ENCODE measurements at regions not wholly inside any gene's neighbourhood (a gene's known extent, or its start where the extent isn't known, plus 50 kb on each side); places are given as distances from the start of the nearest gene placed in this dataset.
A peak's percentile ranks its signal among the peaks of the same experiment; 100 is the strongest.

- no peak for TF ChIP-seq CTCF (IDR thresholded peaks at IDR 0.05)
- intact Hi-C loops (cut with DNase I): no loop called here
- no peak for ATAC-seq
- Histone ChIP-seq H3K4me3 (no peak overlapping the region), H3K27me3 (no peaks in the 10 kb centered on the region), H3K36me3 (no peaks in the 10 kb centered on the region), H3K9me3 (no peaks in the 10 kb centered on the region), H3K27ac (no peak overlapping the region), H3K4me1 (no peaks in the 10 kb centered on the region)
- DNase-seq: no peak
These were observed 59.3 kb upstream of the GNG12 start for GRCh38 chr1:67892476-67893125.

DNA sequence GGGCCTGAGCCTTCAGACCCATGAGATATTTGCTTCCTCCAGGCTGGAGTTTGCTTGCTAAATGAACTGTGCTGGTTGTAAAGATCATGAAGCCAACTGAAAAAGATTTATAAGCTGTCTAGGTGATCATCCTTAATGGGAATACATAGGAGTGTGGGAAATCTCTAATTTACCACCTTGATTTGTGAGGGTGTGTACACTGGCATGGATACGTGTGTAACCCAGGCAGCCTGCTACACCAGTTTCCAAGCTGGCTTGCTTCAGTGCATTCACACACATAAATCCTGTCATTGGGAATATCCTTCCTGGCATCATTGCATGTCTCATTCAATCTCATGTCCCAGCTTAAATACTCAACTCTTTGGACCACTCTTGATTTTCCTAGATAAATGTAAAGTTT lies 57.6 kb upstream of the GNG12 start:
- H3K36me3 ChIP-seq: no peaks in the 10 kb centered on the region
- ATAC-seq (no peak), DNase-seq (no peak)
- no peaks in the 10 kb centered on the region for H3K4me1 ChIP-seq
- H3K27me3 ChIP-seq: no peaks in the 10 kb centered on the region
- no peak for TF ChIP-seq CTCF (IDR thresholded peaks at IDR 0.05)
- H3K9me3 ChIP-seq: no peaks in the 10 kb centered on the region
- H3K27ac ChIP-seq: no peak overlapping the region
- intact Hi-C loops (cut with DNase I): no loop called here
- no peak overlapping the region for H3K4me3 ChIP-seq

GRCh38 chr1:67889953-67890567 lies 56.8 kb upstream of the GNG12 start:
- no peaks in the 10 kb centered on the region for H3K9me3 ChIP-seq
- H3K36me3 ChIP-seq: no peaks in the 10 kb centered on the region
- DNase-seq: no peak
- H3K27ac ChIP-seq: no peak overlapping the region
- ATAC-seq: peak; percentile 76
- intact Hi-C loops (cut with DNase I): no loop called here
- no peak overlapping the region for H3K4me3 ChIP-seq
- no peak for TF ChIP-seq CTCF (IDR thresholded peaks at IDR 0.05)
- H3K4me1 ChIP-seq: no peaks in the 10 kb centered on the region
- no peaks in the 10 kb centered on the region for H3K27me3 ChIP-seq

GRCh38 chr1:67889466-67889865 lies 56.2 kb upstream of the GNG12 start:
- Histone ChIP-seq H3K4me1 (no peaks in the 10 kb centered on the region), H3K27me3 (no peaks in the 10 kb centered on the region), H3K27ac (no peak overlapping the region), H3K9me3 (no peaks in the 10 kb centered on the region), H3K4me3 (no peak overlapping the region), H3K36me3 (no peaks in the 10 kb centered on the region)
- intact Hi-C loops (cut with DNase I): no loop called here
- no peak for TF ChIP-seq CTCF (IDR thresholded peaks at IDR 0.05)
- ATAC-seq (no peak), DNase-seq (no peak)

GRCh38 chr1:67888216-67889106 lies 55.2 kb upstream of the GNG12 start:
- intact Hi-C loops (cut with DNase I): no loop called here
- Histone ChIP-seq H3K9me3 (no peaks in the 10 kb centered on the region), H3K27ac (no peak overlapping the region), H3K27me3 (no peaks in the 10 kb centered on the region), H3K36me3 (no peaks in the 10 kb centered on the region), H3K4me3 (no peak overlapping the region), H3K4me1 (no peaks in the 10 kb centered on the region)
- DNase-seq: no peak
- no peak for ATAC-seq
- no peak for TF ChIP-seq CTCF (IDR thresholded peaks at IDR 0.05)

Data from upper lobe of right lung (tissue), 1 donor.